Upper lobe of right lung (tissue), 1 donor: ENCODE measurements at regions not wholly inside any gene's neighbourhood (a gene's known extent, or its start where the extent isn't known, plus 50 kb on each side); places are given as distances from the start of the nearest gene placed in this dataset.
"Not testable (repeated sequence)": the region's sequence is repeated elsewhere in the genome, so short reads cannot be mapped to it uniquely, and the experiment has no call there.

ENCODE experiments used
- ATAC-seq: fragments of 200-7000 bp; cut with Tn5 transposase; one replicate; pipeline ENCODE4 v1.9.1; 2020; ENCODE audit warnings: mild to moderate bottlenecking, moderate library complexity
- DNase-seq: peaks from one replicate; pipeline ENCODE4 v3.0.0-alpha.2; 2020
- H3K27ac ChIP-seq: fragments of 200-600 bp; one replicate; pipeline ENCODE4 v1.8.0; 2022
- H3K27me3 ChIP-seq: fragments of 200-600 bp; one replicate; pipeline ENCODE4 v1.8.0; 2022; ENCODE audit warnings: mild to moderate bottlenecking
- H3K36me3 ChIP-seq: fragments of 200-600 bp; one replicate; pipeline ENCODE4 v1.8.0; 2022
- H3K4me1 ChIP-seq: fragments of 200-600 bp; one replicate; pipeline ENCODE4 v1.8.0; 2022
- H3K4me3 ChIP-seq: fragments of 200-600 bp; one replicate; pipeline ENCODE4 v1.8.0; 2022; ENCODE audit warnings: mild to moderate bottlenecking
- H3K9me3 ChIP-seq: fragments of 200-600 bp; one replicate; pipeline ENCODE4 v1.8.0; 2022
- CTCF ChIP-seq: fragments of 200-600 bp; IDR thresholded peaks from one replicate; pipeline ENCODE4 v1.8.0; 2022; ENCODE audit warnings: antibody characterized with exemption
- intact Hi-C: fragments of 100-400 bp; cut with DNase I; formaldehyde crosslinking; loops from one replicate; pipeline ENCODE4 v1.11.0; 2022
- donor health status: DM: no; HTN: yes; CAD: no; lungs with severe emphysema.

DNA sequence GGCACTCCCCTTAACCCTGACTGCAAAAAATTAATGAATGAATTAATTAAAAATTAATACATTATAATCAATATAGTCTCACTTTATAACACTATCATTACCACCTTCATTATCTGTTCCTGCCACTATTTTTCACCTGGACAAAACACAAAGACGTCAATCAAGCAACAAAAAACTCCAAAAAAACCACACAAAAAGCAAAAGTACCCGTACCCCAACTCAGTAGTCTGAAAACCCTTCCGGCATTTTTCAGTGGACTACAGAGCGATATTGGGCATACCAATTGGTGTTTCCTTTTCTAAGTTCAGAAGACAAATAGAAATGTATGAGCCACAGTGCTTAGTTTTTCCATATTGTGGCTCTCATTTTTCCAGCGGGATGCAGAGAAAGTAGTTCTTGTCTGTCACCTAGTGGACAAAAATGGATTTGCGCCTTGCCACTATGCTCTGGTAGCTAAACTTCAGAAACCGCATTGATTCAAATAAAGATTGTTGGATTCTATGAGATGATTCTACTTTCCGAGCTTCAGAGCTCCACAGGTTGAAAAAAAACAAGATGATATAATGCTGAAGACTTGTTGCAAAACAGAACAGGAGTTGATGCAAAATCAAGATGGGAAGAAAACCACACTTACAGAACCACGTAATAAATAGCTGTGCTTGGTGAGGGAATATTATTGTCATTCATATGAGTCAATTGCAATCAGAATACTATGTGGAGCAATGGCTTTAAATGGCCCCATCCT lies 50.6 kb upstream of the ITGB1 start:
- H3K9me3 ChIP-seq, result no peaks in the 10 kb centered on the region
- no peaks in the 10 kb centered on the region for H3K27me3 ChIP-seq
- no peak overlapping the region for H3K27ac ChIP-seq
- ATAC-seq, result peak; percentile 60
- DNase-seq, result no peak
- no peak overlapping the region for H3K4me3 ChIP-seq
- peak; percentile 100 for TF ChIP-seq CTCF
- H3K36me3 ChIP-seq, result no peaks in the 10 kb centered on the region
- intact Hi-C loops, result loop anchor here (5.0 kb wide), 1 partner anchor 211 kb away; no protein-coding TSS in a partner anchor
- H3K4me1 ChIP-seq, result peaks cover 21% of the 10 kb centered on the region

DNA sequence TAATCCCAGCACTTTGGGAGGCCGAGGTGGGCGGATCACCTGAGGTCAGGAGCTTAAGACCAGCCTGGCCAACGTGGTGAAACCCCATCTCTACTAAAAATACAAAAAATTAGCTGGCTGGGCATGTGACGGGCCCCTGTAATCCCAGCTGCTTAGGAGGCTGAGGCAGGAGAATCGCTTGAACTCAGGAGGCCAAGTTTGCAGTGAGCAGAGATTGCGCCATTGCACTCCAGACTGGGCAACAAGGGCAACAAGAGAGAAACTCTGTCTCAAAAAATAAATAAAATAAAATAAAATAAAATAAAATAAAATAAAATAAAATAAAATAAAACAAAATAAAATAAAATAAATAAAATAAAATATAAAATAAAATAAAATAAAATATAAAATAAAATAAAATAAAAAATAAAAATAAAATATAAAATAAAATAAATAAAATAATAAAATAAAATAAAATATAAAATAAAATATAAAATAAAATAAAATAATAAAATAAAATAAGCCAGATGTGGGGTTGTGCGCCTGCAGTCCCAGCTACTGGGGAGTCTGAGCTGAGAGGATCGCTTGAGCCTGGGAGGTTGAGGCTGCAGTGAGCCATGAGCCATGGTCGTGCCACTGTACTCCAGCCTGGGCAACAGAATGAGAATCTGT lies 49.8 kb upstream of the ITGB1 start:
- intact Hi-C loops, result loop anchor here (5.0 kb wide), 1 partner anchor 211 kb away; no protein-coding TSS in a partner anchor

More for the DNA sequence above, 49.8 kb upstream of the ITGB1 start:
- DNase-seq, H3K36me3 ChIP-seq, H3K4me3 ChIP-seq, H3K9me3 ChIP-seq, H3K27ac ChIP-seq, ATAC-seq, H3K27me3 ChIP-seq: not testable (repeated sequence)
- peaks cover 21% of the 10 kb centered on the region for H3K4me1 ChIP-seq
